Posterior vena cava (tissue), 2 donors: ENCODE measurements at regions not wholly inside any gene's neighbourhood (a gene's known extent, or its start where the extent isn't known, plus 50 kb on each side); places are given as distances from the start of the nearest gene placed in this dataset.

ENCODE experiments used
- DNase-seq: peaks from one replicate; pipeline ENCODE4 v3.0.0-alpha.2; 2020; ENCODE audit warnings: low spot score
- intact Hi-C, 2 donors: fragments of 100-400 bp; cut with DNase I; formaldehyde crosslinking; loops; one replicate each; pipeline versions ENCODE4 v1.14.1 to v1.14.2; 2022 to 2023
- microRNA-seq, 2 donors: library from miRNA; unstranded; fragments of <30 nt; microRNA quantifications; one replicate each; pipeline ENCODE4 v1.2.0, GENCODE V29; 2020 to 2021; ENCODE audit warnings: borderline microRNAs expressed in 2 of 2
- donor health status: DM: yes; HTN: yes; CAD: no.
- donor health status: DM: yes; HTN: yes; CAD: no.

GRCh38 chr4:65738134-65738533 is 67.8 kb upstream of the EPHA5 start:
- no peak for DNase-seq
- intact Hi-C loops = no loop called here

GRCh38 chr4:65737672-65738071 is 67.4 kb upstream of the EPHA5 start:
- intact Hi-C loops = no loop called here
- DNase-seq = no peak

- no peak for DNase-seq
- intact Hi-C loops = no loop called here
These were observed 54.7 kb upstream of the EPHA5 start for GRCh38 chr4:65724973-65725372.

Small RNA genes lying in the stretch of these regions (microRNA-seq; reads per million reads assigned to microRNA genes)
- gene MIR1269A = 0 reads per million in 2 donors
